Endothelial cell of umbilical vein (primary cell): ENCODE measurements at regions not wholly inside any gene's neighbourhood (a gene's known extent, or its start where the extent isn't known, plus 50 kb on each side); places are given as distances from the start of the nearest gene placed in this dataset.
"Not testable (repeated sequence)": the region's sequence is repeated elsewhere in the genome, so short reads cannot be mapped to it uniquely, and the experiment has no call there.

Experiments
- BruUV-seq: library from RNA; stranded (reverse); fragments of 400-500 nt; replicated peaks from 2 replicates; lab custom pipeline; 2021; lab: Mats Ljungman, UMichigan
- CTCF ChIA-PET: fragments of 300-600, 350-600 bp; sonication (Branson Sonifier 250); formaldehyde crosslinking; loops from one replicate; lab custom pipeline; 2021; ENCODE audit warnings: antibody characterized with exemption, inconsistent platforms; lab: Charles Lee
- POLR2A ChIA-PET: fragments of 300-600, 350-600 bp; sonication (Branson Sonifier 250); formaldehyde crosslinking; loops from one replicate; lab custom pipeline; 2021; ENCODE audit warnings: antibody characterized with exemption, inconsistent platforms; lab: Charles Lee
- DNase-seq: peaks from one replicate; pipeline ENCODE4 v3.0.0-alpha.2; 2011; ENCODE audit warnings: low read depth, low spot score
- FAIRE-seq: peaks from 2 replicates; lab custom pipeline; 2011; peaks lifted over from hg19 to GRCh38; lab: Jason Lieb, UNC
- H2AFZ ChIP-seq: 2 replicates; pipeline ENCODE4 v1.6.0; 2012; ENCODE audit warnings: low read depth, low read length, control low read depth, inconsistent platforms
- H3K27ac ChIP-seq: 2 replicates; pipeline ENCODE4 v1.5.1; 2011; ENCODE audit warnings: low read depth, mild to moderate bottlenecking, control low read depth, low read length, moderate library complexity; ENCODE audit not compliant: insufficient read depth
- H3K27me3 ChIP-seq, 2 experiments: 2 replicates each; pipeline versions ENCODE4 v1.6.0 to v1.6.1; 2011; ENCODE audit warnings: low read length in 2 of 2, mixed read lengths in 1 of 2; ENCODE audit not compliant: control insufficient read depth in 2 of 2, insufficient read depth in 2 of 2
- H3K36me3 ChIP-seq, 2 experiments: 2 replicates in 1 of 2; 3 replicates in 1 of 2; pipeline ENCODE4 v1.5.1; 2011; ENCODE audit warnings: low read length in 2 of 2, mild to moderate bottlenecking in 1 of 2, moderate library complexity in 1 of 2; ENCODE audit not compliant: control insufficient read depth in 2 of 2, insufficient read depth in 2 of 2; ENCODE audit errors: extremely low read depth in 1 of 2
- H3K4me1 ChIP-seq: 3 replicates; pipeline ENCODE4 v1.5.1; 2011; ENCODE audit warnings: mild to moderate bottlenecking, low read length; ENCODE audit not compliant: control insufficient read depth, insufficient read depth; ENCODE audit errors: extremely low read depth
- H3K4me2 ChIP-seq: 2 replicates; pipeline ENCODE4 v1.6.1; 2011; ENCODE audit warnings: low read length, control low read depth, mixed read lengths; ENCODE audit not compliant: insufficient read depth
- H3K4me3 ChIP-seq, 3 experiments: fragments of 200-600 bp in 1 of 3; sonication (generic), shearing (Covaris generic) in 1 of 3; replicated peaks in 1 of 3; 2 replicates each; pipeline ENCODE4 v1.5.1; 2011 to 2016; ENCODE audit warnings: control low read depth in 3 of 3, low read length in 3 of 3, mild to moderate bottlenecking in 2 of 3, inconsistent platforms in 1 of 3, low read depth in 1 of 3, moderate library complexity in 1 of 3; ENCODE audit not compliant: insufficient read depth in 1 of 3
- H3K79me2 ChIP-seq: 2 replicates; pipeline ENCODE4 v1.6.0; 2012; ENCODE audit warnings: low read length, inconsistent platforms; ENCODE audit not compliant: control insufficient read depth, insufficient read depth
- H3K9ac ChIP-seq: replicated peaks from 2 replicates; pipeline ENCODE3; 2011; ENCODE audit warnings: low read length, control low read depth; ENCODE audit not compliant: insufficient read depth; ENCODE audit errors: extremely low read depth
- H3K9me1 ChIP-seq: replicated peaks from 3 replicates; pipeline ENCODE4 v1.6.0; 2011; ENCODE audit warnings: mild to moderate bottlenecking, low read length; ENCODE audit not compliant: control insufficient read depth, insufficient read depth; ENCODE audit errors: extremely low read depth
- H3K9me3 ChIP-seq: replicated peaks from 2 replicates; pipeline ENCODE4 v1.5.1; 2012; ENCODE audit warnings: low read length, inconsistent platforms; ENCODE audit not compliant: control insufficient read depth, insufficient read depth
- H4K20me1 ChIP-seq: replicated peaks from 2 replicates; pipeline ENCODE3; 2011; ENCODE audit warnings: mild to moderate bottlenecking, low read length; ENCODE audit not compliant: control insufficient read depth, insufficient read depth; ENCODE audit errors: extremely low read depth
- dilution Hi-C: fragments of 300-500 bp; cut with MboI; formaldehyde crosslinking; loops from one replicate; pipeline ENCODE4 v1.15.0; 2019; ENCODE audit warnings: low sequenced_read_pairs; ENCODE audit not compliant: extremely low pct_ligation_motif_present
- intact Hi-C: fragments of 100-400 bp; cut with micrococcal nuclease; formaldehyde crosslinking; loops from one replicate; pipeline ENCODE4 v1.10.0; 2022

GRCh38 chr7:32759859-32760258 is 131.7 kb downstream of the KBTBD2 start:
- intact Hi-C loops: loop anchor here (5.0 to 10.0 kb wide), 2 partner anchors 68 to 425 kb away; no protein-coding TSS in a partner anchor
- H3K79me2 ChIP-seq, BruUV-seq, dilution Hi-C loops, FAIRE-seq, H3K27ac ChIP-seq, H3K9me3 ChIP-seq, H3K4me2 ChIP-seq, DNase-seq, H3K9me1 ChIP-seq, H3K4me3 ChIP-seq, H3K9ac ChIP-seq, H3K27me3 ChIP-seq, H3K36me3 ChIP-seq, POLR2A ChIA-PET, H3K4me1 ChIP-seq, H4K20me1 ChIP-seq, H2AFZ ChIP-seq: not testable (repeated sequence)
- CTCF ChIA-PET: interaction anchor here (1.3 kb wide), 1 partner anchor 349 kb away, joined by 3 read pairs; the partner anchor contains the start of gene RP9

GRCh38 chr7:32753872-32754271 is 137.7 kb downstream of the KBTBD2 start:
- dilution Hi-C loops, FAIRE-seq, CTCF ChIA-PET: not testable (repeated sequence)

DNA sequence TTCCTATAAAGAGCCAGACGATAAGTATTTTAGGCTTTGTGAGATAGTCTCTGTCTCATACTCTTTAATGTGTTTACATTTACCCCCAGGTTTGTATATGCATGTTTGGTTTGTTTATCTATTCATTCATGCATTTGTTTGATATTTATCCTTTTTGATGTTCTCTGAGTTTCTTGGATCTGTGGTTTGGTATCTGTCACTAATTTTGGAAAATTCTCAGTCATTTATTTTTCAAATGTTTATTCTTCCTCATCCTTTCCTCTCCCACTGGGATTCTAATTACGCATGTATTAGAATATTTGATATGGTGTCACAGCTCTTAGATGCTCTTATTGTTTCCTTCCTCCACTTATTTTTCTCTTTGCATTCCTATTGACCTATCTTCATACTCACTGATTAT is 143.2 kb downstream of the KBTBD2 start:
- H2AFZ ChIP-seq, POLR2A ChIA-PET: not testable (repeated sequence)

More at GRCh38 chr7:32753872-32754271, 137.7 kb downstream of the KBTBD2 start:
- intact Hi-C loops, POLR2A ChIA-PET, H3K4me2 ChIP-seq, H3K27ac ChIP-seq, H3K36me3 ChIP-seq, H3K4me3 ChIP-seq, H3K9ac ChIP-seq, H4K20me1 ChIP-seq, H3K9me3 ChIP-seq, BruUV-seq, H3K79me2 ChIP-seq, H3K4me1 ChIP-seq, DNase-seq, H2AFZ ChIP-seq, H3K9me1 ChIP-seq, H3K27me3 ChIP-seq: not testable (repeated sequence)

GRCh38 chr7:32747443-32748148 is 144.0 kb downstream of the KBTBD2 start:
- FAIRE-seq, DNase-seq: not testable (repeated sequence)

More for the DNA sequence above, 143.2 kb downstream of the KBTBD2 start:
- H3K9me3 ChIP-seq, BruUV-seq, CTCF ChIA-PET, H3K36me3 ChIP-seq, FAIRE-seq, H3K9me1 ChIP-seq, H4K20me1 ChIP-seq, H3K27me3 ChIP-seq, dilution Hi-C loops, intact Hi-C loops, H3K4me3 ChIP-seq, DNase-seq, H3K4me1 ChIP-seq, H3K9ac ChIP-seq, H3K79me2 ChIP-seq, H3K27ac ChIP-seq, H3K4me2 ChIP-seq: not testable (repeated sequence)

More at GRCh38 chr7:32747443-32748148, 144.0 kb downstream of the KBTBD2 start:
- CTCF ChIA-PET, H3K36me3 ChIP-seq, H3K9me1 ChIP-seq, intact Hi-C loops, H4K20me1 ChIP-seq, POLR2A ChIA-PET, H3K4me1 ChIP-seq, H3K79me2 ChIP-seq, BruUV-seq, H3K9ac ChIP-seq, H3K27ac ChIP-seq, H3K9me3 ChIP-seq, H3K4me3 ChIP-seq, H2AFZ ChIP-seq, H3K27me3 ChIP-seq, H3K4me2 ChIP-seq, dilution Hi-C loops: not testable (repeated sequence)
